Type B pancreatic cell (in vitro differentiated cells): ENCODE measurements at regions not wholly inside any gene's neighbourhood (a gene's known extent, or its start where the extent isn't known, plus 50 kb on each side); places are given as distances from the start of the nearest gene placed in this dataset.

ENCODE experiments used
- DNase-seq: peaks from one replicate; pipeline ENCODE4 v3.0.0; 2021; ENCODE audit warnings: mixed read lengths; ENCODE audit not compliant: unreplicated experiment; ENCODE audit errors: extremely low spot score
- H3K27ac Mint-ChIP-seq: 2 replicates; pipeline ENCODE4 v1.8.0; 2021; ENCODE audit warnings: mild to moderate bottlenecking, mixed read lengths
- H3K27me3 Mint-ChIP-seq: 2 replicates; pipeline ENCODE4 v1.8.0; 2021; ENCODE audit warnings: mixed read lengths
- H3K36me3 Mint-ChIP-seq: 2 replicates; pipeline ENCODE4 v1.8.0; 2021; ENCODE audit warnings: mixed read lengths
- H3K4me1 Mint-ChIP-seq: one replicate; pipeline ENCODE4 v1.8.0; 2021; ENCODE audit warnings: mixed read lengths; ENCODE audit not compliant: unreplicated experiment
- H3K4me3 Mint-ChIP-seq: 2 replicates; pipeline ENCODE4 v1.8.0; 2021; ENCODE audit warnings: mild to moderate bottlenecking, mixed read lengths
- H3K9me3 Mint-ChIP-seq: 2 replicates; pipeline ENCODE4 v1.8.0; 2021; ENCODE audit warnings: mixed read lengths
- CTCF ChIP-seq: fragments of 200-600 bp; sonication (generic); conservative IDR thresholded peaks from 2 replicates; pipeline ENCODE4 v1.5.0; 2021; ENCODE audit warnings: antibody characterized with exemption, mild to moderate bottlenecking

DNA sequence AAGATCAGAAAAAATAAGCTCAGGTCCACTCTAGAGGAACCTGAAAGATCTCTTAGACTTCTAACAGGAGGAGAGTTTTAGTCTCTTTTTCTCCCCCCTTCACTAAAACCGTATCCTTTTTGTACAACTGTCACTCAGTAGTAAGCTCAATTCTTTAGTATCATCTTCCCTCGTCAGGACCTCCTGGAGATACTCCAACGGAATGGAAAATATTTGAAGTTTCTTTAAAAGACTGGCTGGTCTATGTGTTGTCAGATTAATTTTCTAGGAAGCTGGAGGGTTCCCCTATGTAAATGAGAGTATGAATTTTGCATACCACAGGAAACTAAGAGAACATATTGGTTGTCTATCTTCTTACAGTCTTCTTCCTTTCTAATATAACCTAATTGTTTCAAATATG is 747.7 kb upstream of the CBLB start:
- H3K27ac Mint-ChIP-seq: no peak overlapping the region

DNA sequence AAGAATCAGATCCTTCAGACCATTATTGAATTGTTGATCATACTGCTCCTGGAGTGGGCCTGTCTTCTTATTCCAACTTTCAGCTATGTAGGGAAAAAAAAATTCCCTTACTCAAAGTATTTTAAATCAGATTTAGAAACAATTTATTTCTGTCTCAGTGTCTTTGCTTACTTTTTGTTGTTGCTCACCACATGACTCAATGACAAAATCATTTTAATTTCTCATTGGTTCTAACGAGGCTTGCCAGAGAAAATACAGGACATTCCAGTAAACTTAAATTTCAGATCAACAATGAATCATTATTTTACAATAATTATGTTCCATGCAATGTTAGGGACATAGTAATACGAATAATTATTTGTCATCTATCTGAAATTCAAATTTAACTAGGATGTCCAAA is 748.5 kb upstream of the CBLB start:
- Mint-ChIP-seq H3K9me3 (peaks cover 4% of the 10 kb centered on the region), H3K4me1 (no peaks in the 10 kb centered on the region), H3K27ac (no peak overlapping the region), H3K4me3 (no peak overlapping the region), H3K36me3 (no peaks in the 10 kb centered on the region), H3K27me3 (no peaks in the 10 kb centered on the region)
- no peak for DNase-seq
- TF ChIP-seq CTCF: no peak

More for the DNA sequence above, 747.7 kb upstream of the CBLB start:
- Mint-ChIP-seq H3K4me3 (no peak overlapping the region), H3K27me3 (no peaks in the 10 kb centered on the region), H3K4me1 (no peaks in the 10 kb centered on the region), H3K9me3 (peaks cover 4% of the 10 kb centered on the region), H3K36me3 (no peaks in the 10 kb centered on the region)
- TF ChIP-seq CTCF: no peak
- DNase-seq: no peak

DNA sequence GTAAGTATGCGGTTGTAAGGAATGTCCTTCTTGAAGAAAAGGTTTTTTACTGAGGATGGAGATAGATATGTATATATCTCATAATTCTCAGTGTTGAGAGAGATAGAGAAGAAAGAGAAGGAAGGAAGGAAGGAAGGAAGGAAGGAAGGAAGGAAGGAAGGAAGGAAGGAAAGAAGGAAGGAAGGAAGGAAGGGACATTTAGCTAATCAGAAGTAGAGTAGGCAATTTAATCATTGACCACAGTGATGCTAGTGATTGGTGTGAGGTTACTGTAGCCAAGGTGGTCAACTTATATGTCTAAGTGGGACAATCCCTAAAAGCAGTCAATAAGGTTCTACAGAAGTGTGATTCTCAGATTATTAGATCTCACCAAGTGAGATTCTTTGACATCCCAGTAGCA is 751.8 kb upstream of the CBLB start:
- no peak for DNase-seq
- Mint-ChIP-seq H3K4me3 (no peak overlapping the region), H3K27me3 (no peaks in the 10 kb centered on the region), H3K9me3 (peaks cover 6% of the 10 kb centered on the region), H3K36me3 (peaks cover 3% of the 10 kb centered on the region), H3K27ac (no peak overlapping the region), H3K4me1 (no peaks in the 10 kb centered on the region)
- no peak for TF ChIP-seq CTCF

- no peak for TF ChIP-seq CTCF
- DNase-seq: no peak
- H3K4me1 Mint-ChIP-seq: peaks cover 9% of the 10 kb centered on the region
- H3K27ac Mint-ChIP-seq: no peak overlapping the region
- peaks cover 6% of the 10 kb centered on the region for H3K9me3 Mint-ChIP-seq
- peaks cover 3% of the 10 kb centered on the region for H3K36me3 Mint-ChIP-seq
- no peaks in the 10 kb centered on the region for H3K27me3 Mint-ChIP-seq
- H3K4me3 Mint-ChIP-seq: no peak overlapping the region
These were observed 753.1 kb upstream of the CCDC54 start for GRCh38 chr3:106624154-106624553.

DNA sequence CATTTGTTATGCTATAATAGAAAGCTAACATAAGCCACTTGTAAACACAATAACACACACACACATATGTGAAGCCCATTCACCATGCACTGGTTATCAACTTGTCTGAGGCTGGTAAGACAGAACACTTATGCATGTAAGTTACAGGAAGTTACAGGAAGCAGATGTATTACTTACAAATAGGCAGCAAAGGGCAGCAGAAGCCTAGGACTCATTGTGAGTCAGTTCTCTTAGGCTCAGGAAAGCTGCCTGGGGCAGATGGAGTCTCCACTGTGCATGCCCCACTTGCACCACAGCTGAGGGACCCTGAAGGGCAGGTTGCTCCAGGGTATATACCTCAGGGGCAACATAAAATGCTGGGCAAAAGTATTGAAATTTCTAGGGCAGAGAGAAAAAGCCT is 748.8 kb upstream of the CCDC54 start:
- Mint-ChIP-seq H3K27ac (no peak overlapping the region), H3K4me1 (peaks cover 16% of the 10 kb centered on the region), H3K4me3 (no peak overlapping the region), H3K27me3 (no peaks in the 10 kb centered on the region), H3K9me3 (peaks cover 6% of the 10 kb centered on the region), H3K36me3 (peaks cover 3% of the 10 kb centered on the region)
- TF ChIP-seq CTCF: no peak
- DNase-seq: no peak

GRCh38 chr3:106629215-106629832 is 747.9 kb upstream of the CCDC54 start:
- H3K27ac Mint-ChIP-seq: no peak overlapping the region
- no peak for DNase-seq
- H3K36me3 Mint-ChIP-seq: peaks cover 3% of the 10 kb centered on the region
- H3K4me3 Mint-ChIP-seq: no peak overlapping the region
- H3K4me1 Mint-ChIP-seq: peaks cover 16% of the 10 kb centered on the region
- no peak for TF ChIP-seq CTCF
- no peaks in the 10 kb centered on the region for H3K27me3 Mint-ChIP-seq
- H3K9me3 Mint-ChIP-seq: peaks cover 4% of the 10 kb centered on the region
